ENCODE measurements at regions not wholly inside any gene's neighbourhood (a gene's known extent, or its start where the extent isn't known, plus 50 kb on each side); places are given as distances from the start of the nearest gene placed in this dataset.

GRCh38 chr2:223396993-223397392 is 205.2 kb downstream of the SCG2 start:
- TF ChIP-seq CTCF (IDR thresholded peaks at IDR 0.05) = no peak
- TF ChIP-seq POLR2A (IDR thresholded peaks at IDR 0.05; ENCODE audit: low read depth) = no peak
